ENCODE measurements at regions not wholly inside any gene's neighbourhood (a gene's known extent, or its start where the extent isn't known, plus 50 kb on each side); places are given as distances from the start of the nearest gene placed in this dataset.
A peak's percentile ranks its signal among the peaks of the same experiment; 100 is the strongest.

- DNase-seq (ENCODE audit: low spot score): no peak
Measured at GRCh38 chr2:217299590-217299989, 439.7 kb upstream of the TNP1 start.

DNA sequence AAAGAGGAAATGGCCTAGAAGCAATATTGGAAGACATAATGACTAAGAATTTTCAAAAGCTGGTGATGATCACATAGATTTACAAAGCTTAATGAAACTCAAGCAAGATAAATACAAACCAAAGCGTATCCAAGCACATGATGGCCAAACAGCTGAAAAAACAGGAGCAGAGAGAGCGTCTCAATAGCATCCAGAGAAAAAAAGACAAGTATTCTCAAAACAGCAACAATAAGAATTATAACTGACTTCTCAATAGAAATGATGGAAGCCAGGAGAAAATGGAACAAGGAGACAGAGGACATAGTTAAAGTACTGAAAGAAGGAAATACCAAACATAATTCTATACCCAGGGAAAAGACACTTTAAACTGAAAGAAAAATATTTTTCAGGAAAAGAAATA lies 437.2 kb upstream of the TNP1 start:
- no peak for DNase-seq (ENCODE audit: low spot score)

GRCh38 chr2:217294818-217295217 lies 435.0 kb upstream of the TNP1 start:
- no peak for DNase-seq (ENCODE audit: low spot score)

DNA sequence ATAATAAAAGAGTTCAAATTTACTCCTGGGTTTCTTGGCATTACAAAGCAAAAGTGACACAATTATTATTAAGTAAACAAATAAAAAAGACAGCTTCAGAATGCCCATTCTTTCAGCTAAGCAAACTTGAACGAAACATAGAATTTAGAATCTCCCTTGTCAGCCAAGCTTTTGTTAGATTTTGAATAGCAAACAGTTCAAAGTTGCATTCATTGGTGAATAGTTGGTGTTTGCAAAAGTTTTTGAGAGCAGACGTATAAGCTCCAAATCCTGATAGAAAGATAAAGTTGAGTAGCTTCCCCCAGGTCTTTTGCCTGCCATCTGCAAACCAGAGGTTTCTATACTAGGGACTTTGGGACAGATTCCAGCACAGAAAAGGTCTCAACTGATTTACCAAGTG lies 434.3 kb upstream of the TNP1 start:
- DNase-seq (ENCODE audit: low spot score): no peak

DNA sequence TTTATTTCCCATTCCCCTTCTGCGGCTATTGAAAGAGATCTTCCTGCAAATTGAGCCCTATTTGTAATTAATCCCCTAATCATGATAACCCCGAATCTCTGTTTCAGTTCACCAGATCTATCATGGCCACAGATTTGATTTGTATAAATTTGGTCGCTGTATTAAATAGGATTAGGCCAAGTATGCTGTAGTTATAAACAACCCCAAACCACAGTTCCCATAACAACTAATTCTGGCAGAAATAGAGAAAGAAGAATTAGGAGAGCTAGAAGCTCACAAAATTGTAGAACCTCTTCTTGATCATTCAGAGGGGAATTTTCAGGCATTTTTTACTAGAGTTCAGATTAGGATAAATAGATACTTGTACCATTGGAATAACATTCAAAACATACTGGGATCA lies 433.7 kb upstream of the TNP1 start:
- no peak for DNase-seq (ENCODE audit: low spot score)

DNA sequence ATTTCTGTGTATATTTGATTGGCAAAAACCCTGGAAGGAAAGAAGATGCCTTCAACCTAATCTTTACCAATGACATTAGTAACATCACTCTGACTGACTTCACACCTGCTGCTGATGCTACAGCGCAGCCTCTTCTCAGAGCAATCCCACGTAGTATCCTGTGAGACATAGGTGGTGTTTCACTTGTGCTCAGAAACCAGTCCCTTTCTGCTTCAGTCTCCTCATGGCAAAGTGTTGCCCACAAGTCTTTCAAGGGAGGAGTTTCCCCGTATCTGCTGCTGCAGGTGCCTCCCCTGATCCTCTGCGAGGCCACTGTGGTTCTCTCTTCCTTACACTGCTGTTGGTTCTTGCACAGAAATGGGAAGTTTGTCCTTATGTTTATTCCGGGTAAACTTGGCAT lies 433.2 kb upstream of the TNP1 start:
- DNase-seq (ENCODE audit: low spot score): no peak

GRCh38 chr2:217291259-217291658 lies 431.4 kb upstream of the TNP1 start:
- no peak for DNase-seq (ENCODE audit: low spot score)

- no peak for DNase-seq (ENCODE audit: low spot score)
Measured at GRCh38 chr2:217290467-217290866, 430.6 kb upstream of the TNP1 start.

GRCh38 chr2:217289907-217290280 lies 430.0 kb upstream of the TNP1 start:
- DNase-seq (ENCODE audit: low spot score): peak; percentile 26

DNA sequence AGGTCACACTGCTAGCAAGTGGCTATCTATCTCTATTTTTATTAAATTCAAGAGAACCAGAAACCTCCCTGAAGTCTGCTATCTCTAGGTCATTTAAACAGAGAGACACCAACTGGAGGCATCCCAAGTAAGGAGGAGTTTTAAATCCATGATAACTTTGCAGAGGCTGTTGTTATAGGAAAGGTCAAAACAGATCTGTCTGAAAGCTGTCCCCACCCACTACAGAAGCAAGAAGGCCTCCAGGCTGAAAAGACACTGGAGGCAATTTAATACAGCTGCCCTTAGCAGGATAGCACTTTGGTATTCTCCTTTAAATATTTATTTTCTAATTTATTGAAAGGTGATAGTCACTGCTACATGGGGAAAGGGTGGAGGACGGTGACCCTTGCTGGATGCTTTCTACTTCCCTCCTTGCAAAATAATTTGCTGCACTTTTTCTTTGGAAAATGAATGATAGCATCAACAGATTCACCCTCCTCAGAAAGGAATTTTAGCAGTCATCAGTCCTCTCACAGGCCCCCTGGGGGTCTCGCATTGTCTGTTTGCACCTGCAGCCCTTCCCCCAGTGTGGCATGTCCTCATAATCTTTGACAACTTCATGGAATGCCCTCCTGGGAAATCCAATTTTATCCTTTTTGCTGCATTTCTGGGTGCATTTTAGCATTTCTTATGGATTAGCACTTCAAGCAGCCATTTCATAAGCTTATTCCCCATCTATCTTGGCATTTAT lies 429.5 kb upstream of the TNP1 start:
- DNase-seq (ENCODE audit: low spot score): no peak

DNA sequence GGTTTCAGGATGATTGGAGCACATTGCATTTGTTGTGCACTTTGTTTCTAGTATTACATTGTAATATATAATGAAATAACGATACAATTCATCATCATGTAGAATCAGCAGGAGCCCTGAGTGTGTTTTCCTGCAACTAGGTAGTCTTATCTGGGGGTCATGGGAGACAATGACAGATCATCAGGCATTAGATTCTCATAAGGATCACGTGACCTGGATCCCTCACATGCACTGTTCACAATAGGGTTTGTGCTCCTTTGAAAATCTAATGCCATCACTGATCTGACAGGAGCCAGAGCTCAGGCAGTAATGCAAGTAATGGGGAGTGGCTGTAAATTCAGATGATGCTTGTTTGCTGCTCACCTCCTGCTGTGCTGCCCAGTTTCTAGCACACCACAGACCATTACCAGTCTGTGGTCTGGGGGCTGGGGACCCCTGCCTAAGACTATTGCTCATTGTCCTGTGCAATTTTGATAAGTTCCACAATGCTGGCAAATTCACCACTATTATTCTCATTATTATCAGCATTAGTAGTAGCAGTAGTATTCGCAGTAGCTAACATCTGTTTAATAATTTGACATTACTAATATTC lies 428.7 kb upstream of the TNP1 start:
- no peak for DNase-seq (ENCODE audit: low spot score)

DNA sequence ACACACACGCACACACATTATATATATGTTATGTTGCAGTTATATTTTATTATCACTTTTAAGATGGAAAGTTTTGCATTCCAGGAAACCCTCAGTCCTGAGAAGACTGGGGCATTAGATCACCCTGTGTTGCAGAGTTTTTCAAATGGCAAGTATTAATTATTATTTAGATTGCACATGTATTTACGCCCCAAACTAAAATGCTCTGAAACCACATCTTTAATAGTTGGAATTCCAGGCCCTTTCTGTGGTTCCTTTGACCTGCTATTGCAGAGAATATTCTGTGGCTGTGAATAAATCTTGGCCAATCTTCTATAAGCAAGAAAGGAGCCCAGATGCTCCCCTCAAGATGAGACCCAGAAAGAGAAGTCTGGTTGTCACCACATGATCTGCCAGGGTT lies 427.0 kb upstream of the TNP1 start:
- no peak for DNase-seq (ENCODE audit: low spot score)

DNA sequence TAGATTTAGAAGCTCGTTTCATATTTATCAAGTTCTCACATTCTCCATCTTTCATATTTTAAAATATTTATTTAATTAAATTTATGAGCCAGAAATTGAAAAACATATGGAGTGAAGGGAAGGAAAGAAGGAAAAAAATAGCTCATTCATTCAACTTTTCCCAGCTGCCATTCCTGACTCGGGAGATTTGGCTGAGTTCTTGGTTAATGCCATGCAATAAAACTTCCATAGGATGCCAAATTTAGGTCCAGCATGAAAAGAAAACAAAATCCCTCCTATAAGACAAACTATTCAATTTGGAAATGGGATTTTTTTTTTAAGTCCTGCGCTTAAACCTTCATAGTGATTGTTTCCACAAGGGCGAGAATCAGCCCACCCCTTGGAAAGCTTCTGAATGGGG lies 426.1 kb upstream of the TNP1 start:
- no peak for DNase-seq (ENCODE audit: low spot score)

GRCh38 chr2:217283460-217283859 lies 423.6 kb upstream of the TNP1 start:
- no peak for DNase-seq (ENCODE audit: low spot score)

GRCh38 chr2:217282531-217282930 lies 422.7 kb upstream of the TNP1 start:
- no peak for DNase-seq (ENCODE audit: low spot score)

DNA sequence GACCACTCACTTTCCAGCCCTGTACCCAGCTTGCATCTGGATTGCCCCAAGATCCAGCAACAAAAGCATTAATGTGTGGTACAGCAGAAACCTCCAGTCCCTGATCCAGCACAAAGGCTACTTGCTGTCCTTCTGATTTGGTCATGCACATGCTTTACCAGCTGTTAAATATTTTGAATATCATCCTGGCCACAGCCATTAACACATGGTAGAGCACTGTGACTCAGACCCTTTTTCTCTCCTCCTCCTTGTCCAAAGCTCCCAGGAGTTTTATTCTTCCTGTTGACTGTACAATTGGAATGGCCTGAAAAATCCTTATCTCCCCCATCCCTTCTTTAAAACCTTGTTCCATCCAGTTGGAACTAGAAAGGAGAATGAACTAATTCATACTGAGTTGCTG lies 419.7 kb upstream of the TNP1 start:
- no peak for DNase-seq (ENCODE audit: low spot score)

- no peak for DNase-seq (ENCODE audit: low spot score)
Measured at GRCh38 chr2:217279140-217279539, 419.3 kb upstream of the TNP1 start.

- no peak for DNase-seq (ENCODE audit: low spot score)
Measured at GRCh38 chr2:217277646-217278398, 418.0 kb upstream of the TNP1 start.

- no peak for DNase-seq (ENCODE audit: low spot score)
Measured at GRCh38 chr2:217276433-217276832, 416.6 kb upstream of the TNP1 start.

- DNase-seq (ENCODE audit: low spot score): no peak
Measured at GRCh38 chr2:217275091-217275490, 415.2 kb upstream of the TNP1 start.

DNA sequence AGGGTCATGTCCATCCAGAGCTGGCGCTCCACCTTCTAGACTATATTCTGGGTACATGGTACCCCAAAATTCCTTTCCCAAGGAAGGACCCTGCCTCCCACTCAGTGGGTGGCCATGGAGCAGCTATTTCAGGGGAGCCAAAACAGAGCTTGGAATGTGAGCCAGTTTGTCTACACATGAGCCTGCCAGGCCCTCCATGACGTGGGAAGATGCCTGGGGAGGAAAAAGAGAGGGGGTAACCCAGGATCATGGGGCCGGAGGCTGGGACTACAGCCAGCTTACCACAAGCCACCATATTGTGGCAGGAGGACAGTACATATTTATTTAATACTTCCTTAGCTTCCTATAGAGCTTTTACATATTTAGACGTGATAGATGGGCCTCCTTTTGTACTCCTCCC lies 414.7 kb upstream of the TNP1 start:
- DNase-seq (ENCODE audit: low spot score): no peak

DNA sequence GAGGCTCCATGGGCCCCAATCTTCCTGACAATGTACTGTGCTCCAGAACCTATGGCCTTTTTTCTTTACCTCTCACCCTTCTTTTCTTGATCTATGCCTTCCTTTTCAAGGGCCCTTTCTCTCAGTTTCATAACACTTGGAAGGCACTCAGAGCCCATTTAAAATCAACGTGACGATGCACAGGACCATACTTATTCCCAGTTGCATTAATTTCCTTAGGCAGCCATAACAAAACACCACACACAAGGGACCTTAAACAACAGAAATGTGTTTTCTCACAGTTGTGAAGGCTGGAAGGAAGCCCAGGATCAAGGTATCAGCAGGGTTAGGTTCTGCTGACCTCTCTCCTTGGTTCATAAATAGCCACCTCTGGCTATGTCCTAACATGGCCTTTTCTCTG lies 414.0 kb upstream of the TNP1 start:
- DNase-seq (ENCODE audit: low spot score): no peak

DNA sequence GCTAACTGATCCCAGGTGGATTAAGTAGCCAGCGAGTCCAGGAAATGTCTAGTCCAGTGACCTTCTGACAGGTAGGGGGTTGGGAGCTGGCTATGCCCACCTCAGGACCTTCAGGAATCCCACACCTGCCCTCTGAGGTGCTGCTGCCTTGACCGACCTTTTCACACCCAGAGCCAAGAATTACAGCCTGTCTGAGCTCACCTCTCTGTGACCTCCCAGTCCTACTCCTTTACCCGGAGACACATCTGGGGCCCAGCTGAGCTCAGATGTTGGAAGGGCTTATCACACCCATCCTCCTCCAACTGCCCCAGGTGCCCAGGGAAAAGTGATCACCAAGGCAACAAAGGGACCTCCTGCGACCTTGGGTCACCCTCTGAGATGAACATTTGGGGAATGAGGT lies 413.3 kb upstream of the TNP1 start:
- no peak for DNase-seq (ENCODE audit: low spot score)

DNA sequence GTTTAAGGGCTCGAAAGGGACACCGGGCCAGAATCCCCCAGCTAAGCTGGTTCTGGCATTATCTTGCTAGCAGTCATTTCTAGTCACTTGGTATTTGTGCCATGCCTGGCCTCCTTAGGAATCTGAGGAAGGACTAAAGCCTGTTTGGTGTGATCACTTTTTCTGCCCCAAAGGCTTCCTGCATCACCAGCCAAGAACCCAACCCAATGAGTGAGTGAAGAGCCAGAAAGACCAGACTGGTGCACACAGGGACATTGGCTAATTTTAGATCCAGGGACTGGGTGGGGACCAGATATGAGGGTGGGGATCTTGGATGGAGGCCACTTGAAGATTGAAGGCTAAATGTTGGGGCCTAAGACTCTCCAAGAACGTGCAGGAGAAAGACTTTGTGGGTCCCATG lies 411.9 kb upstream of the TNP1 start:
- DNase-seq (ENCODE audit: low spot score): no peak
